ENCODE measurements at regions not wholly inside any gene's neighbourhood (a gene's known extent, or its start where the extent isn't known, plus 50 kb on each side); places are given as distances from the start of the nearest gene placed in this dataset.

- in situ Hi-C loops (cut with HindIII; ENCODE audit: low pct_ligation_motif_present, low sequenced_read_pairs) = no loop called here
- DNase-seq = no peak
- H3K36me3 ChIP-seq (replicated peaks) = no peaks in the 10 kb centered on the region
- no peak overlapping the region for H3K4me3 ChIP-seq (ENCODE audit: low read depth, low read length)
- H3K27me3 ChIP-seq (replicated peaks) = no peaks in the 10 kb centered on the region
- TF ChIP-seq CTCF (IDR thresholded peaks at IDR 0.05; ENCODE audit: low read depth, low read length, missing control alignments) = no peak
- H3K27ac ChIP-seq = no peak overlapping the region
Measured at GRCh38 chr4:175934506-175934905, 122.4 kb upstream of the GPM6A start.

- H3K27ac ChIP-seq = no peak overlapping the region
- in situ Hi-C loops (cut with HindIII; ENCODE audit: low pct_ligation_motif_present, low sequenced_read_pairs) = no loop called here
- H3K27me3 ChIP-seq (replicated peaks) = no peaks in the 10 kb centered on the region
- TF ChIP-seq CTCF (IDR thresholded peaks at IDR 0.05; ENCODE audit: low read depth, low read length, missing control alignments) = no peak
- H3K36me3 ChIP-seq (replicated peaks) = no peaks in the 10 kb centered on the region
- no peak for DNase-seq
- H3K4me3 ChIP-seq (ENCODE audit: low read depth, low read length) = no peak overlapping the region
Measured at GRCh38 chr4:175935016-175935661, 123.1 kb upstream of the GPM6A start.

GRCh38 chr4:175944126-175944910 is 121.3 kb upstream of the WDR17 start:
- no peak overlapping the region for H3K27ac ChIP-seq
- no peaks in the 10 kb centered on the region for H3K27me3 ChIP-seq (replicated peaks)
- no peak for DNase-seq
- H3K4me3 ChIP-seq (ENCODE audit: low read depth, low read length) = no peak overlapping the region
- H3K36me3 ChIP-seq (replicated peaks) = no peaks in the 10 kb centered on the region
- in situ Hi-C loops (cut with HindIII; ENCODE audit: low pct_ligation_motif_present, low sequenced_read_pairs) = no loop called here
- TF ChIP-seq CTCF (IDR thresholded peaks at IDR 0.05; ENCODE audit: low read depth, low read length, missing control alignments) = no peak

GRCh38 chr4:175946472-175947116 is 119.0 kb upstream of the WDR17 start:
- Histone ChIP-seq H3K36me3 (replicated peaks) (no peaks in the 10 kb centered on the region), H3K27ac (no peak overlapping the region), H3K4me3 (ENCODE audit: low read depth, low read length) (no peak overlapping the region), H3K27me3 (replicated peaks) (no peaks in the 10 kb centered on the region)
- TF ChIP-seq CTCF (IDR thresholded peaks at IDR 0.05; ENCODE audit: low read depth, low read length, missing control alignments) = no peak
- no peak for DNase-seq
- in situ Hi-C loops (cut with HindIII; ENCODE audit: low pct_ligation_motif_present, low sequenced_read_pairs) = no loop called here

GRCh38 chr4:175947117-175947722 is 118.4 kb upstream of the WDR17 start:
- Histone ChIP-seq H3K36me3 (replicated peaks) (no peaks in the 10 kb centered on the region), H3K27ac (no peak overlapping the region), H3K27me3 (replicated peaks) (no peaks in the 10 kb centered on the region), H3K4me3 (ENCODE audit: low read depth, low read length) (no peak overlapping the region)
- peak; percentile 43 for TF ChIP-seq CTCF (IDR thresholded peaks at IDR 0.05; ENCODE audit: low read depth, low read length, missing control alignments)
- in situ Hi-C loops (cut with HindIII; ENCODE audit: low pct_ligation_motif_present, low sequenced_read_pairs) = no loop called here
- peak; percentile 16 for DNase-seq
